ENCODE measurements at regions not wholly inside any gene's neighbourhood (a gene's known extent, or its start where the extent isn't known, plus 50 kb on each side); places are given as distances from the start of the nearest gene placed in this dataset.

DNA sequence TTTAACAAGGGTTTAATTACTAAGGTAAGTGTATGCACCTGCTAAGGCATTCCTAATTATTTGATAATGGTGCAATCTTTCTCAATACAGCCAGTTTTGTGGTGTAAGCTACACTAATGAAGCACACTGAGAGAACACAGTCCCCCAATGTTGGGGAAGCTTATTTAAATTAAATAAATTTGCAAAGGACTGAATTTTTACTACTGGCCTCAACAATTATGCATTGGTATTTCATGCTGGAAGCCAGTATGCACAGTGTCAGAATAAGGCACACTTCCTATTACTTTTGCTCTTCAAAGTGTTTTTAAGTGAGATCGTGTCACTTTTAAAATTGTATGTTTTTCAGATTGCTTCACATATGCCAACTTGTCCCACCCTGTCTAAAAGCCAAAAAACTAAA lies 103.2 kb upstream of the ZNF521 start:
- Mint-ChIP-seq H3K9me3 (ENCODE audit: unreplicated experiment) (no peaks in the 10 kb centered on the region), H3K4me3 (ENCODE audit: unreplicated experiment) (no peak overlapping the region), H3K27ac (ENCODE audit: unreplicated experiment) (no peak overlapping the region), H3K4me1 (ENCODE audit: unreplicated experiment) (peaks cover 8% of the 10 kb centered on the region), H3K27me3 (ENCODE audit: unreplicated experiment) (peaks cover 4% of the 10 kb centered on the region), H3K36me3 (ENCODE audit: low read depth, unreplicated experiment) (no peaks in the 10 kb centered on the region)
- DNase-seq (ENCODE audit: low spot score) = no peak
- TF ChIP-seq, protein P1, sequence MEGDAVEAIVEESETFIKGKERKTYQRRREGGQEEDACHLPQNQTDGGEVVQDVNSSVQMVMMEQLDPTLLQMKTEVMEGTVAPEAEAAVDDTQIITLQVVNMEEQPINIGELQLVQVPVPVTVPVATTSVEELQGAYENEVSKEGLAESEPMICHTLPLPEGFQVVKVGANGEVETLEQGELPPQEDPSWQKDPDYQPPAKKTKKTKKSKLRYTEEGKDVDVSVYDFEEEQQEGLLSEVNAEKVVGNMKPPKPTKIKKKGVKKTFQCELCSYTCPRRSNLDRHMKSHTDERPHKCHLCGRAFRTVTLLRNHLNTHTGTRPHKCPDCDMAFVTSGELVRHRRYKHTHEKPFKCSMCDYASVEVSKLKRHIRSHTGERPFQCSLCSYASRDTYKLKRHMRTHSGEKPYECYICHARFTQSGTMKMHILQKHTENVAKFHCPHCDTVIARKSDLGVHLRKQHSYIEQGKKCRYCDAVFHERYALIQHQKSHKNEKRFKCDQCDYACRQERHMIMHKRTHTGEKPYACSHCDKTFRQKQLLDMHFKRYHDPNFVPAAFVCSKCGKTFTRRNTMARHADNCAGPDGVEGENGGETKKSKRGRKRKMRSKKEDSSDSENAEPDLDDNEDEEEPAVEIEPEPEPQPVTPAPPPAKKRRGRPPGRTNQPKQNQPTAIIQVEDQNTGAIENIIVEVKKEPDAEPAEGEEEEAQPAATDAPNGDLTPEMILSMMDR (IDR thresholded peaks at IDR 0.05; ENCODE audit: unreplicated experiment) = no peak

DNA sequence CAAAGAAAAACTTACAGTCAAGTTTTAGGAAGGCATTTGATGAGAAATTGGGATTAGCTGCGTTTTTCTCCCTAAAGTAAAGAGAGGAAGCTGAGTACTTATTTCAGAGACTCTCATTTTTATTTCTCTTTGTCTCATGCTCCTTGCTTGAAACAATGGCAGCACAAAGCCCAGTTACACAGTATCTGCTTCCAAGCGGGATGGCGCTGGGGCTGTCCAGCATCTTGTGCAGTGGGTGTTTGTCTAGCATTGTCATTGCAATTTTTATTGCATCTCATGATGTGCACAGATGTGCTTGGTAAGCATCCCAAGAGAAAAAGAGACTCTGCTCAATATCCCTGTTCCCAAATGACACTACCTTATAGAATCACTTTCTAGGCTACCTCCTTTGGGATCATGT lies 102.8 kb upstream of the ZNF521 start:
- Mint-ChIP-seq H3K36me3 (ENCODE audit: low read depth, unreplicated experiment) (no peaks in the 10 kb centered on the region), H3K9me3 (ENCODE audit: unreplicated experiment) (no peaks in the 10 kb centered on the region), H3K4me1 (ENCODE audit: unreplicated experiment) (peaks cover 8% of the 10 kb centered on the region), H3K27me3 (ENCODE audit: unreplicated experiment) (peaks cover 4% of the 10 kb centered on the region), H3K27ac (ENCODE audit: unreplicated experiment) (no peak overlapping the region), H3K4me3 (ENCODE audit: unreplicated experiment) (no peak overlapping the region)
- TF ChIP-seq, protein P1 (IDR thresholded peaks at IDR 0.05; ENCODE audit: unreplicated experiment) = no peak
- no peak for DNase-seq (ENCODE audit: low spot score)

GRCh38 chr18:25454270-25454659 lies 102.3 kb upstream of the ZNF521 start:
- Mint-ChIP-seq H3K27me3 (ENCODE audit: unreplicated experiment) (peaks cover 4% of the 10 kb centered on the region), H3K9me3 (ENCODE audit: unreplicated experiment) (no peaks in the 10 kb centered on the region), H3K4me1 (ENCODE audit: unreplicated experiment) (peaks cover 8% of the 10 kb centered on the region), H3K36me3 (ENCODE audit: low read depth, unreplicated experiment) (no peaks in the 10 kb centered on the region), H3K27ac (ENCODE audit: unreplicated experiment) (no peak overlapping the region), H3K4me3 (ENCODE audit: unreplicated experiment) (no peak overlapping the region)
- no peak for DNase-seq (ENCODE audit: low spot score)
- TF ChIP-seq, protein P1 (IDR thresholded peaks at IDR 0.05; ENCODE audit: unreplicated experiment) = no peak

DNA sequence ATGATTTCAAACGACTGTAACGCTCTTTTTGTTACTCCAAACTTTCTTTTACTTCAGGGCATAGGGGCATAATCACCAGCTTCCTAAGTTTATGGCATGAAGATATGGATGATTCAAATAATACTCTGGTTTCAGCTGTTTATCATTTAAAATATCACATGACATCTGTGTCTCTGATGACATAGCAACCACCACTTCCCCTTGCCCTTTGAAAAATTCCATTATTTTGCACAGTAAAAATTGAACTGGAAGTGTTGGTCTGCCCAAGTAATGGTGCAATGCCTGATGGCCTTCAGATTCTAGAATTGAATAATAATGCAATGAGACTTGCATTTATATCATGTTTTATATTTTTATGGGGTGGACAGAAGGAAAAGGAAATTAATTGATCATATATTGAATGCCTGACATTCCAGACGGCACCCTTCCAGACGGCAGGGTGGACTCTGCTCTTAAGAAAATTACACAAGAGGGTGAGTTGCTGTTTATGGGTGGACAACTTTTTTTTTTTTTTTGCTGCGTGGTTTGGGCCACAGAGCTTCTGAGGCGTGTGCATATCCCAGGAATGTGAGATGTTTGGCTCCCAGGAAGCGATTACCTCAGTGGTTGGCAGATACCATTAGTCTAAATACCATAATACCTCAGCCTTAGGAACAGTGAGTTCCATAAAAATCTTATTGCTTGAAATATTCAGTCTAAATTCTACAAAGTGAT lies 101.7 kb upstream of the ZNF521 start:
- no peak overlapping the region for H3K27ac Mint-ChIP-seq (ENCODE audit: unreplicated experiment)
- TF ChIP-seq, protein P1 (IDR thresholded peaks at IDR 0.05; ENCODE audit: unreplicated experiment) = no peak
- peaks cover under 1% of the 10 kb centered on the region for H3K27me3 Mint-ChIP-seq (ENCODE audit: unreplicated experiment)
- H3K4me3 Mint-ChIP-seq (ENCODE audit: unreplicated experiment) = no peak overlapping the region
- H3K36me3 Mint-ChIP-seq (ENCODE audit: low read depth, unreplicated experiment) = no peaks in the 10 kb centered on the region
- no peaks in the 10 kb centered on the region for H3K9me3 Mint-ChIP-seq (ENCODE audit: unreplicated experiment)
- no peak for DNase-seq (ENCODE audit: low spot score)
- H3K4me1 Mint-ChIP-seq (ENCODE audit: unreplicated experiment) = peaks cover 8% of the 10 kb centered on the region

DNA sequence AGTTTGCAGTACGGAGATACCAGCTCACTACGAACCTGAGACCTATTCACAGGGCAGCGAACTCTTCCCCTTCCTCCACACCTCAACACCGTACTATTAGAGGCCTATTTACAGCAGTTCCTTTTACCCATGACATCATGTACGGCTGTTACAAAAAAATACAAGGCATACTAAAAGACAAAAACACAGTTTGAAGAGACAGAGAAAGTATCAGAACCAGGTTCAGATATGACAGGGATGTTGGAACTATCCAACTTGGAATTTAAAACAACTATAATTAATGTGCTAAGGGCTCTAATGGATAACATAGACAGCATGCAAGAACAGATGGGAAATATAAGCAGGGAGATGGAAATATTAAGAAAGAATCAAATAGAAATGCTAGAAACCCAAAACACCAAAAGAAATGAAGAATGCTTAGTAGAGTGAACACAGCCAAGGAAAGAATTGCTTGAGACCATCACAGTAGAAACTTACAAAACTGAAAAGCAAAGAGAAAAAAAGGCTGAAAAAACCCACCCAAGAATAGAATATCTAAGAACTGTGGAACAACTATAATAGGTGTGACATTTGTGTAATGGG lies 99.2 kb upstream of the ZNF521 start:
- DNase-seq (ENCODE audit: low spot score) = no peak
- H3K27me3 Mint-ChIP-seq (ENCODE audit: unreplicated experiment) = no peaks in the 10 kb centered on the region
- no peaks in the 10 kb centered on the region for H3K9me3 Mint-ChIP-seq (ENCODE audit: unreplicated experiment)
- no peak overlapping the region for H3K4me3 Mint-ChIP-seq (ENCODE audit: unreplicated experiment)
- peaks cover 3% of the 10 kb centered on the region for H3K36me3 Mint-ChIP-seq (ENCODE audit: low read depth, unreplicated experiment)
- TF ChIP-seq, protein P1 (IDR thresholded peaks at IDR 0.05; ENCODE audit: unreplicated experiment) = no peak
- peaks cover 2% of the 10 kb centered on the region for H3K4me1 Mint-ChIP-seq (ENCODE audit: unreplicated experiment)
- no peak overlapping the region for H3K27ac Mint-ChIP-seq (ENCODE audit: unreplicated experiment)
